GM19328 (cell line): ENCODE measurements at regions not wholly inside any gene's neighbourhood (a gene's known extent, or its start where the extent isn't known, plus 50 kb on each side); places are given as distances from the start of the nearest gene placed in this dataset.
"Not testable (repeated sequence)": the region's sequence is repeated elsewhere in the genome, so short reads cannot be mapped to it uniquely, and the experiment has no call there.

Experiments
- ATAC-seq: cut with Tn5 transposase; IDR thresholded peaks from one replicate; pipeline ENCODE4 v1.9.1; 2021; ENCODE audit warnings: mild to moderate bottlenecking, moderate library complexity; ENCODE audit not compliant: unreplicated experiment

GRCh38 chr1:55538428-55538827 is 323.3 kb upstream of the USP24 start:
- no peak for ATAC-seq

DNA sequence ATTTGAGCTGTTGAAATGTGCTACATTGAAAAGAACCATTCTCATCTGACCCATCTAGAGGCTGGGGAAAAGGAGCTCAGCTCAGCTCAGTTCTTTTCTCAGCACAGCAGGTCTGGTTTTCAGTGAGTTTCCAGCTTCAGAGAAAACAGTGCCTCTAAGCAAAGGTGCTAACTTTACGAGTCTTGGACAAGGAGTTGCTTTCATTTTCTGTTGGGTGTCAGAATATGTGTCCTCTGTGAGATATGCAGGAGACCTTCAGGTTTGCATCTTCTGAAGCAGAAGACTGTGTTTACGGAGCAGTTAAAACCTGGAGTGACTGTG is 321.3 kb upstream of the USP24 start:
- ATAC-seq, result no peak

- ATAC-seq, result no peak
Observed at GRCh38 chr1:55535724-55536544, 320.8 kb upstream of the USP24 start.

GRCh38 chr1:55534565-55535121 is 319.5 kb upstream of the USP24 start:
- no peak for ATAC-seq

GRCh38 chr1:55531644-55532043 is 316.5 kb upstream of the USP24 start:
- no peak for ATAC-seq

DNA sequence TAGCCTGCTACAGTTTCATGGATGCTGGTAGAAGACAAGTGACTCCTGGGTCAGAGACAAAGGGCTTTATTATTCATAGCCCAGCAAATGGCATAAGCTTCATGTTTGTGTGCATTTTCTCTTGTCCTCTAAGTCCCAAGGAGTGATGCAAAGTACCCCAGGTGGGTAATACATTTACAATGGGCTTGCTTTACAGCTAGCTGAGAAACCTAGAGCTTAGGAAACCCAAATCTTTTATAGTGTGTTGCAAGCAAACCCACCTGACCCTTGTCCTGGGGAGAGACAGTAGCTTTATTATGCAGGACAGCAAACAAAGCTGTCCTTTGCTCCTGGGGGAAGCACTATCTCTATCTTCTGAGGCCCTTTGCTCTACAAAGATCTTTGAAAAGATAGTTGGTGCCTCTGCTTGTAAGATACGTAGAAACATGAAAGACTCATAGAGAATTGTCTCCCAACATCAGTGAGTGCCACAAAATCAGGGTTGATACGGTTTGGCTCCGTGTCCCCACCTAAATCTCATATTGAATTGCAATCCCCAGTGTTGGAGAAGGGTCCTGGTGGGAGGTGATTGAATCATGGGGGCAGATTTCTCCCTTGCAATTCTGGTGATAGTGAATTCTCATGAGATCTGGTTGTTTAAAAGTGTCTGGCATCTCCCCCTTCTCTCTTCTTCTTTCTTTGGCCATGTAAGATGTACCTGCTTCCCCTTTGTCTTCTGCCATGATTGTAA is 315.8 kb upstream of the USP24 start:
- no peak for ATAC-seq

DNA sequence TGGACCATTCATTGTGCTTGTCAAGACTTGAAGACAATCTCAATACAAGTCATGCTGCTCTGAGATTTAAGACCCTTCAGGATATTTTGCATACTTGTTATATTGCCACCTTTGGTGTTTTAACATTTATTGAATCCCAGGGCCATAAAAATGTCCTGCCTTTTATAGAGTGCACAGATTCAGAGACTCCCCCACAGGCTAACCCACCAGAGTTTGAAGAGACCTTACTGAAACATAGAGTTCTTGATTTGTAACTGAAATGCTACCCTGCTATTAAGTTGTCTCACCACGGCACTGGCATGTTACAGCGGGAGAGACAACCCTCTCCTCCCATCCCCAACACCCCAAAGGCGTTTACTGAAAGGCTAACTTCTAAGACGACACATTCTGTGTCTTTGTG is 313.9 kb upstream of the USP24 start:
- ATAC-seq, result no peak

GRCh38 chr1:55527831-55528230 is 312.7 kb upstream of the USP24 start:
- no peak for ATAC-seq

DNA sequence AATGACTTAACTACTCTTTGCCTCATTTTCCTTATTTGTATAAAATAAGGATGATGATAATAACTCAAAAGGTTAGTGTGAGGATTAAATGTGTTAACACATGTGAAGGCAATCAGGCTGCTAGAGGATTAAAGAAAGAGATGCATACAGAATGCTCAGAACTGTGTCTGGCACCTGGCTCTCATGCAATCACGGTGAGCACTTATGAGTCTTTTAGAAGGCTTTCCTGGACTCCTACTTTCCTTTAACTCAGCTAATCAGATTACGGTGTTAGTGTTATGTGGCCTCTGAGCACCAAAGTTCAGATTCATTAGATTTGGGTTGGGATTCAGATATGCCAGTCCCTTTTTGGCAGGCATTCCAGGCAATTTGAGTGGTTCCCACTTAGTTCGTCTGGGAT is 311.6 kb upstream of the USP24 start:
- no peak for ATAC-seq

- no peak for ATAC-seq
Observed at GRCh38 chr1:55524006-55524405, 308.8 kb upstream of the USP24 start.

GRCh38 chr1:55522982-55523381 is 307.8 kb upstream of the USP24 start:
- ATAC-seq, result no peak

GRCh38 chr1:55522353-55522903 is 307.3 kb upstream of the USP24 start:
- no peak for ATAC-seq

- ATAC-seq, result no peak
Observed at GRCh38 chr1:55520861-55521260, 305.7 kb upstream of the USP24 start.

GRCh38 chr1:55519937-55520683 is 304.9 kb upstream of the USP24 start:
- no peak for ATAC-seq

DNA sequence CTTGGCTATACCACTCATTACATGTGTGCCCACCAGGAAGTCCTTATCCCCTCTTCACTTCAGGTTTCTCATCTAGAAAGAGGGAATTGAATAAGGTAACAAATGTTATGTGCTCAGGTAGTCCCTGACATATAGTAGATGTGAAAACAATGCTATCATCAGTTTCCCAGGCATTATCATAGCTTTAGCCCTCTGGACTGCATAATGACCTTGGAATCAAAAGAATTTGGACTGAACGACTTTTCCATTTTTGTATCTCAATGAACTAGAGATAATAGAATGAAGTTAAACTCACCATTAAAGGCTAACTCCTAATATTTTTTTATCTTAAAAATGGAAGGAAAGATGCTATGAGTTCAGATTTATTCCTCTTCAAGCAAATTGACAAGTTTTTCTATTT is 304.1 kb upstream of the USP24 start:
- ATAC-seq, result no peak

DNA sequence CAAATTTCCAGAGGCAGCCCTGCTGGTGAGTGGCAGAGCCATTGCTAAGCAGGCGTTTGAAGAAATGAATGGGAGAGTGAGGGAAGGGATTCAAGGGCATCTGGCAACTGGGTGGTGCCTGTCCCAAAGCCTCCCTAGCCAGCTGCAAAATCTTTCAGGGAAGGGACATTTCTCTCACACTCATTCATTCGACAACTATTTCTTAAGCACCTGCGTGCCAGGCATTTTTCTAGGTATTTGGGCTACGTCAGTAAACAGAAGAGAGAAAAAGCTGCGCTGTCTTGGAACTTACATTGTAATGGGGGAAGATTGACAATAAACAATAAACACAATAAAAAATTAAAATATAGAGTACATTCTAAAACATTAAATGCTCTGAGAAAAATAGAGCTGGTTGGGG is 301.9 kb upstream of the USP24 start:
- no peak for ATAC-seq

GRCh38 chr1:55514571-55514970 is 299.4 kb upstream of the USP24 start:
- ATAC-seq, result not testable (repeated sequence)

DNA sequence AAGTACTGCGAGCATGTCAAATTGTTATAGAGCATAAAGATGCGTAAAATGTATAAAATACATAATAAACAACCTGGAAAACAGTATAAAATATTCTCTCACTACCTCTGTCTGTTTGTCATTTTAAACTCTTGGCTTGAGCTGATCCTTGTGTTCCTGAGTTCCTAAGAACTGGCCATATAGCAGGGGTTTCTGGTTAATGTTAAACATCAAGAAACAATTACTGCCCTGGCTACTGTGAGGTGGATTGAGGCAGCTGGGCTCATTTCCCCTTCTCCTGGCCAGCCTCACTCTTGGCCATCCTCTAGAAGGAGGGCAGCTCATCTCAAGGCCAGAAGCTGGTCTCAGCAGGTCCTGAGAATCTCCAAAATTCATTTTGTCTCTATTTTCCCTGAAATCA is 297.3 kb upstream of the USP24 start:
- ATAC-seq, result no peak

DNA sequence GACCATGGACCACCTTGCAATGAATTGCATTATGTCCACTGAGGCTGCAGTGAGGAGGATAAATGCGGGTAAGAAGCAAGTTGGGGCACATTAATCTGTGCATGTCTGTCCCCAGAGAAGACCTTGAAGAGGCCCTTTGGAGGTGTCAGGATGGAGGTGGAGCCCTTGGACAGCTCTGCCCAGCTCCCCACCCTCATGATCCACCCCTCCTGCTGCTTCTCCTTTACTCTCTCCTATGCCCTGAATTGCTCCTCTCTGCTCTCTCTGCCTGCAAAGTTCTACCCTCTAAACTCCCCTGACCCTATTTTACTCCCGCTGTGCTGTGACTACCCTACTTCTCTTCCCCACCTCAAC is 292.4 kb upstream of the USP24 start:
- no peak for ATAC-seq

DNA sequence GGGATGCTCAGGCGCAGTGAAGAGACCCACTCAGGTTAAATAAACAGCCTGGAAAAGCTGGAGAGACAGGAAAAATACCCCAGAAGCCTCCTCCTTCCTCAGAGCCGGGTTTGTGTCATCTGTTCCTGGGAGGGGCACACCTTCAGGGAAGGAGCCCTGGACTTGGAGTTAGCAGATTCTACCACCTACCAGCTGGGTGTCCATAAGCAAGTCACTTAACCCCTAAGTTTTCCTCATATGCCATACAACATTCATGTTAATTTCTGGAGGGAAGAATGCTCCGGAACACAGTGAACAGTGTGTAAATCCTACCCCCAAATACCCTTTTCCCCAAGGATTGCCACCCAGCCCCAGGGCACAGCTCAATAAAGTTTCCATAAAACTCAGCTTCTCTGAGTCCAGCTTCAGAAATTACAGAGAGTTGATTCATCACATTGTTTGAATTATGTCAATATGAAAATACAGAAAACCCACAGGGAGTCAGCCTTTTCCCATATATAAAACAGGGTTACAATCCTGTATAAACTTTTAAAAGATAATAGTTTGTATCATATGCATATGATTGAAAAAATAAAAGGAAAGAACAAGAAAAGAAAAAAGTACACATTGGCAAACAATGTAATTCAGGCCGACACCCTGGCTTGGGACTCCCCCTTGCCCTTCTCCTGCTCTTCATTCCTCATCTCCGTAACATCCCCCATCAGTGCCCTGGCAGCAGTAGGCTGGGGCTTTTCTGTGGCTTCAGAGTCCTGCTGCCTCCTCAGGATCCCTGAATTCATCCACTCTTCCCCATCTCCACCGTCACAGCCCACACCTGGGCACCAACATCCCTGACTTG is 291.8 kb upstream of the USP24 start:
- no peak for ATAC-seq
